PC-3 (cell line): ENCODE measurements at regions not wholly inside any gene's neighbourhood (a gene's known extent, or its start where the extent isn't known, plus 50 kb on each side); places are given as distances from the start of the nearest gene placed in this dataset.

Experiments
- ATAC-seq: fragments of 200-7000 bp; cut with Tn5 transposase; 2 replicates; pipeline ENCODE4 v1.9.1; 2020; ENCODE audit warnings: mild to moderate bottlenecking, moderate library complexity
- BruUV-seq: library from RNA; stranded (reverse); fragments of 400-500 nt; replicated peaks from 2 replicates; lab custom pipeline; 2021; lab: Mats Ljungman, UMichigan
- CTCF ChIA-PET: fragments of 300-600 bp; sonication (Branson Sonifier 250); formaldehyde crosslinking; loops from one replicate; lab custom pipeline; 2022; ENCODE audit warnings: antibody characterized with exemption; lab: Charles Lee
- POLR2A ChIA-PET: fragments of 300-600 bp; sonication (Branson Sonifier 250); formaldehyde crosslinking; loops from one replicate; lab custom pipeline; 2022; ENCODE audit warnings: antibody characterized with exemption; ENCODE audit not compliant: unreplicated experiment; lab: Charles Lee
- DNase-seq: peaks from one replicate; pipeline ENCODE4 v3.0.0-alpha.2; 2015
- H2AFZ ChIP-seq: fragments of 300-600 bp; sonication (generic); 2 replicates; pipeline ENCODE4 v1.6.0; 2016; ENCODE audit warnings: antibody characterized with exemption, low read length
- H3F3A ChIP-seq: fragments of 300-600 bp; sonication (generic); one replicate; pipeline ENCODE4 v1.6.0; 2017; ENCODE audit warnings: antibody characterized with exemption, low read length, control low read depth, mild to moderate bottlenecking; ENCODE audit not compliant: unreplicated experiment
- H3K27ac ChIP-seq: fragments of 300-600 bp; sonication (generic); 2 replicates; pipeline ENCODE4 v1.5.1; 2016; ENCODE audit warnings: mild to moderate bottlenecking, low read length
- H3K27me3 ChIP-seq: fragments of 300-600 bp; sonication (generic); 2 replicates; pipeline ENCODE4 v1.6.1; 2016; ENCODE audit warnings: low read length, mixed read lengths
- H3K36me3 ChIP-seq: fragments of 300-600 bp; sonication (generic); 2 replicates; pipeline ENCODE4 v1.6.1; 2016; ENCODE audit warnings: low read depth, mixed run types, low read length, mixed read lengths
- H3K4me1 ChIP-seq: fragments of 300-600 bp; sonication (generic); 2 replicates; pipeline ENCODE4 v1.5.1; 2016; ENCODE audit warnings: low read length; ENCODE audit not compliant: insufficient read depth
- H3K4me2 ChIP-seq: fragments of 300-600 bp; sonication (generic); 2 replicates; pipeline ENCODE4 v1.6.0; 2016; ENCODE audit warnings: low read length
- H3K4me3 ChIP-seq: fragments of 300-600 bp; sonication (generic); 2 replicates; pipeline ENCODE4 v1.5.1; 2016; ENCODE audit warnings: mild to moderate bottlenecking, low read length, mixed read lengths
- H3K79me2 ChIP-seq: fragments of 300-600 bp; sonication (generic); 2 replicates; pipeline ENCODE4 v1.6.1; 2017; ENCODE audit warnings: low read length, mixed read lengths
- H3K9ac ChIP-seq: fragments of 300-600 bp; sonication (generic); 2 replicates; pipeline ENCODE4 v1.6.0; 2016; ENCODE audit warnings: mild to moderate bottlenecking, low read length
- H3K9me2 ChIP-seq: fragments of 300-600 bp; sonication (generic); replicated peaks from 2 replicates; pipeline ENCODE4 v1.6.1; 2016; ENCODE audit warnings: mixed run types, low read length, mixed read lengths
- H3K9me3 ChIP-seq: fragments of 300-600 bp; sonication (generic); 2 replicates; pipeline ENCODE4 v1.6.1; 2016; ENCODE audit warnings: low read length, mixed read lengths
- H4K20me1 ChIP-seq: fragments of 300-600 bp; sonication (generic); 2 replicates; pipeline ENCODE4 v1.6.1; 2016; ENCODE audit warnings: low read length, mixed read lengths
- EZH2 ChIP-seq: fragments of 300-600 bp; sonication (generic); IDR thresholded peaks from one replicate; pipeline ENCODE4 v1.6.1; 2017; ENCODE audit warnings: antibody characterized with exemption, mild to moderate bottlenecking, low read length; ENCODE audit not compliant: unreplicated experiment
- EZH2phosphoT487 ChIP-seq: fragments of 300-600 bp; sonication (generic); IDR thresholded peaks from 2 replicates; pipeline ENCODE4 v1.6.1; 2018; ENCODE audit warnings: mild to moderate bottlenecking, antibody characterized with exemption, low read length, borderline replicate concordance
- intact Hi-C: fragments of 100-400 bp; cut with micrococcal nuclease; formaldehyde crosslinking; loops from 2 replicates; pipeline ENCODE4 v1.9.0; 2023
- TF ChIP-seq, protein P1 (sequence below): fragments of 300-600 bp; sonication (generic); conservative IDR thresholded peaks from 2 replicates; pipeline ENCODE4 v1.5.1; 2017; ENCODE audit warnings: antibody characterized with exemption, low read depth, mild to moderate bottlenecking, low read length

DNA sequence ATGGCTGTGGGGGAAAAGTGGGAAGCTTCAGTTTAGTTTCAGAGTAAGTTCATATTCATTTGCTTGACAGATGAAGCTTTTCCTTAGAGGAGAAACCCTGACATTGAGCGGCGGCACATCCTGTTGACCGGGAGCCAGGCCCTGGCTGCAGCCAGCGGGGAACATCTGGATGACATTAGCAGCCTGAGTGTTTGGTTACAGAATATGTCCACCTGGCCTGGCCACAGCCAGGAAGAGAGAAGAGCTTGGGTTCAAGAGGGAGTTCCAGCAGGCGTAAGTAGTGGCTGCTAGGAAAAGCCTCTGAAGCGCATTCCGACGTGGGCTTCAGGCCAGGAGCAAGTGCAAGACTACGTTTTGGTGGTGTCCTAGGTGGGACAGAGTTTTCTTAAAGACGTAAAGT lies 144.9 kb upstream of the MYCN start:
- TF ChIP-seq EZH2phosphoT487, result no peak
- TF ChIP-seq, protein P1, sequence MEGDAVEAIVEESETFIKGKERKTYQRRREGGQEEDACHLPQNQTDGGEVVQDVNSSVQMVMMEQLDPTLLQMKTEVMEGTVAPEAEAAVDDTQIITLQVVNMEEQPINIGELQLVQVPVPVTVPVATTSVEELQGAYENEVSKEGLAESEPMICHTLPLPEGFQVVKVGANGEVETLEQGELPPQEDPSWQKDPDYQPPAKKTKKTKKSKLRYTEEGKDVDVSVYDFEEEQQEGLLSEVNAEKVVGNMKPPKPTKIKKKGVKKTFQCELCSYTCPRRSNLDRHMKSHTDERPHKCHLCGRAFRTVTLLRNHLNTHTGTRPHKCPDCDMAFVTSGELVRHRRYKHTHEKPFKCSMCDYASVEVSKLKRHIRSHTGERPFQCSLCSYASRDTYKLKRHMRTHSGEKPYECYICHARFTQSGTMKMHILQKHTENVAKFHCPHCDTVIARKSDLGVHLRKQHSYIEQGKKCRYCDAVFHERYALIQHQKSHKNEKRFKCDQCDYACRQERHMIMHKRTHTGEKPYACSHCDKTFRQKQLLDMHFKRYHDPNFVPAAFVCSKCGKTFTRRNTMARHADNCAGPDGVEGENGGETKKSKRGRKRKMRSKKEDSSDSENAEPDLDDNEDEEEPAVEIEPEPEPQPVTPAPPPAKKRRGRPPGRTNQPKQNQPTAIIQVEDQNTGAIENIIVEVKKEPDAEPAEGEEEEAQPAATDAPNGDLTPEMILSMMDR, result no peak
- TF ChIP-seq EZH2, result no peak
- H3K27ac ChIP-seq, result no peak overlapping the region
- BruUV-seq, result no TSS peak
- peaks cover 50% of the 10 kb centered on the region for H3K27me3 ChIP-seq
- no peak for ATAC-seq
- no peaks in the 10 kb centered on the region for H3K4me1 ChIP-seq
- H3K9ac ChIP-seq, result no peak overlapping the region
- CTCF ChIA-PET, result no interaction called here
- no peak overlapping the region for H2AFZ ChIP-seq
- no peaks in the 10 kb centered on the region for H3K9me3 ChIP-seq
- POLR2A ChIA-PET, result no interaction called here
- H3K36me3 ChIP-seq, result no peaks in the 10 kb centered on the region
- intact Hi-C loops, result no loop called here
- H3K4me2 ChIP-seq, result no peak overlapping the region
- H4K20me1 ChIP-seq, result no peaks in the 10 kb centered on the region
- no peak overlapping the region for H3K4me3 ChIP-seq
- no peaks in the 10 kb centered on the region for H3K79me2 ChIP-seq
- H3K9me2 ChIP-seq, result no peaks in the 10 kb centered on the region
- DNase-seq, result no peak
- H3F3A ChIP-seq, result no peaks in the 10 kb centered on the region

DNA sequence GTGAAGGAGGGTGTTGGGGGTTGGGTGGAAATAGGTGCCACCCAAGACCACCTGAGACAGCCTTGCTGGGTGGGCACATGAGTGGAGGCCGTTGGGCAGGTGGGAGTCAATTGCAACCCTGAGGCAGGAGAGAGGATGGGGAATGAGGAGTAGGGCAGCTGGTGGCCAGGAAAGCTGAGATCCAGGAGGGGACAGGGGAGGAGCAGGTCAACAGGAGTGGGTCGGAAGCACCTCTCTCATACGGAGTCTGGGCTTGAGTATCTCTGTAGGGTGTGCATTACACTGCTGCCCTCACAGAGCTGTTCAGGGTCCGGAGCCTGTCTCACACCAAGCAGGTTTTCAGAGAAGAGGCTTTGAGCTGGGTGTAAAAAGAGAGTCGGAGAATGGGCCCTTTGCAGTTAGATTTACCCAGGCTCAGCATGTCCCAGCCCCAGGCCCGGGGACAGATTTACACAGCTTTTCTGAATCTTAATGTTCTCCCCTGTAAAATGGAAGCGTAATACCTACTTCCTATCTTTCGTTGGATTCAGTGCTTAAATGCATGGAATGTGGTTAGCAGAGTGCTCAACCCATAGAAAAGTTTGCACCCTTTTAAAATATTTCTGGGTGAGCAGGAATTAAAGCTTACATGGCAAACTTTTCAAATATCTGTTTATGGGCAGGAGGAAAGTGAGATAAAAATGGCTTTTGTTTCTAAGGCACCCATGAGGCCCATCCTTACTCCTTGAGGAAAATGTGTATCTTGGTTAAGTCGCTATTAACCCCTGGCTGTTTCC lies 144.0 kb upstream of the MYCN start:
- H3K36me3 ChIP-seq, result no peaks in the 10 kb centered on the region
- no peaks in the 10 kb centered on the region for H3K9me3 ChIP-seq
- H3K9ac ChIP-seq, result no peak overlapping the region
- POLR2A ChIA-PET, result no interaction called here
- H3K27ac ChIP-seq, result no peak overlapping the region
- ATAC-seq (no peak), DNase-seq (no peak)
- no peak overlapping the region for H2AFZ ChIP-seq
- H3F3A ChIP-seq, result no peaks in the 10 kb centered on the region
- H3K9me2 ChIP-seq, result no peaks in the 10 kb centered on the region
- H3K4me1 ChIP-seq, result no peaks in the 10 kb centered on the region
- no peak overlapping the region for H3K4me3 ChIP-seq
- H3K27me3 ChIP-seq, result peaks cover 48% of the 10 kb centered on the region
- CTCF ChIA-PET, result no interaction called here
- intact Hi-C loops, result no loop called here
- no peaks in the 10 kb centered on the region for H3K79me2 ChIP-seq
- H3K4me2 ChIP-seq, result no peak overlapping the region
- no peaks in the 10 kb centered on the region for H4K20me1 ChIP-seq
- no TSS peak for BruUV-seq
- TF ChIP-seq, protein P1, result no peak
- TF ChIP-seq EZH2phosphoT487 (no peak), EZH2 (no peak)

DNA sequence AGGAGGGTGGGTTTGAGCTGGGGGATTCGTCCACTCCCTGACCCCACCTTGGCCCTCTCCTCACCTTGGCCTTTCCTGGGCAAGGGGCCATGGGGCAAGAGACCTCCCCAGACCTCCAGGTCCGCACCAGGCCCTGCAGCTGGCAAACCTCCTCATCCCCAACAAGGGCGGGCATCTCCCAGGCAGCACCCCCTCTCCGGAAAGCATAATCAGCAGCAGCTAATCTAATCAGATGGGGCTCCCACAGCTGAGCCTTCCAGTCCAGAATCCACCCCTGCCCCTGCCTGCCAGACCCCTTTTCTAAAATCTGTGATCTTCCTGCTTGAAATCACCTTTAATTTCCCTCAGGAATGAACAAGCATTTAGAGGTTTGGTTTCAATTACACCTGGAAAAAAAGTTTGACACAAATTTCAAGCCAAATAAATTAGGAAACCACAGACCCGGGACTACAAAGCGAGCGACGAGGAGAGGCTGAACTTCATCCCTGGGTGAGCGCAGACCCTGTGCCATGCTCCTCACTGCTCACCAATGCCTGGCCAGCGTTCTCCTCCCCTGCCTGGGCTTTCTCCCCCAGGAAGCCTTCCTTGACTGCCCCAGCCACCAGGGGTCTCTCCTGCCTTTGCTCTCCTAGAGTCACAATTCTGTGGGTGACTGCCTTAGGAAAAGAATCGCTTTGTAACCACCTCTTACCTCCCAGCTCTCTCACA lies 143.0 kb upstream of the MYCN start:
- Histone ChIP-seq H3K36me3 (no peaks in the 10 kb centered on the region), H3K9me2 (no peaks in the 10 kb centered on the region), H3K4me2 (no peak overlapping the region), H3K9me3 (no peaks in the 10 kb centered on the region), H3K27me3 (peaks cover 51% of the 10 kb centered on the region), H3F3A (no peaks in the 10 kb centered on the region), H3K4me3 (no peak overlapping the region), H3K4me1 (no peaks in the 10 kb centered on the region), H4K20me1 (no peaks in the 10 kb centered on the region), H3K79me2 (no peaks in the 10 kb centered on the region), H2AFZ (no peak overlapping the region), H3K27ac (no peak overlapping the region), H3K9ac (no peak overlapping the region)
- intact Hi-C loops, result no loop called here
- ChIA-PET CTCF (no interaction called here), POLR2A (no interaction called here)
- ATAC-seq (no peak), DNase-seq (no peak)
- no peak for TF ChIP-seq EZH2phosphoT487
- no peak for TF ChIP-seq EZH2
- TF ChIP-seq, protein P1, result no peak; the same call in 1 of the 2 replicates
- no TSS peak for BruUV-seq
